ENCODE measurements at regions not wholly inside any gene's neighbourhood (a gene's known extent, or its start where the extent isn't known, plus 50 kb on each side); places are given as distances from the start of the nearest gene placed in this dataset.

GRCh38 chr9:71472400-71472799 is 295.9 kb downstream of the CEMIP2 start:
- Histone ChIP-seq H3K9me3 (no peaks in the 10 kb centered on the region), H3K4me1 (no peaks in the 10 kb centered on the region), H3K27me3 (no peaks in the 10 kb centered on the region), H3K36me3 (ENCODE audit: low read depth, missing control alignments) (no peaks in the 10 kb centered on the region), H3K27ac (peak overlapping the region; percentile 44 to 46), H3K4me3 (no peak overlapping the region)
- WGBS, 2 donors = 37 to 42% methylated on average over 3 of the region's 3 CpGs
- DNase-seq = peak; percentile 54
- intact Hi-C loops (cut with DNase I; ENCODE audit: low total_unique reads) = no loop called here
- no peak for TF ChIP-seq POLR2A (IDR thresholded peaks at IDR 0.05)
- TF ChIP-seq, protein P1, sequence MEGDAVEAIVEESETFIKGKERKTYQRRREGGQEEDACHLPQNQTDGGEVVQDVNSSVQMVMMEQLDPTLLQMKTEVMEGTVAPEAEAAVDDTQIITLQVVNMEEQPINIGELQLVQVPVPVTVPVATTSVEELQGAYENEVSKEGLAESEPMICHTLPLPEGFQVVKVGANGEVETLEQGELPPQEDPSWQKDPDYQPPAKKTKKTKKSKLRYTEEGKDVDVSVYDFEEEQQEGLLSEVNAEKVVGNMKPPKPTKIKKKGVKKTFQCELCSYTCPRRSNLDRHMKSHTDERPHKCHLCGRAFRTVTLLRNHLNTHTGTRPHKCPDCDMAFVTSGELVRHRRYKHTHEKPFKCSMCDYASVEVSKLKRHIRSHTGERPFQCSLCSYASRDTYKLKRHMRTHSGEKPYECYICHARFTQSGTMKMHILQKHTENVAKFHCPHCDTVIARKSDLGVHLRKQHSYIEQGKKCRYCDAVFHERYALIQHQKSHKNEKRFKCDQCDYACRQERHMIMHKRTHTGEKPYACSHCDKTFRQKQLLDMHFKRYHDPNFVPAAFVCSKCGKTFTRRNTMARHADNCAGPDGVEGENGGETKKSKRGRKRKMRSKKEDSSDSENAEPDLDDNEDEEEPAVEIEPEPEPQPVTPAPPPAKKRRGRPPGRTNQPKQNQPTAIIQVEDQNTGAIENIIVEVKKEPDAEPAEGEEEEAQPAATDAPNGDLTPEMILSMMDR (IDR thresholded peaks at IDR 0.05) = no peak

- TF ChIP-seq, protein P1 (IDR thresholded peaks at IDR 0.05) = no peak
- TF ChIP-seq POLR2A (IDR thresholded peaks at IDR 0.05) = no peak
- H3K9me3 ChIP-seq = no peaks in the 10 kb centered on the region
- no peak overlapping the region for H3K27ac ChIP-seq
- H3K27me3 ChIP-seq = no peaks in the 10 kb centered on the region
- intact Hi-C loops (cut with DNase I; ENCODE audit: low total_unique reads) = no loop called here
- H3K4me3 ChIP-seq = no peak overlapping the region
- DNase-seq = no peak
- H3K36me3 ChIP-seq (ENCODE audit: low read depth, missing control alignments) = no peaks in the 10 kb centered on the region
- WGBS, 2 donors = 66 to 73% methylated on average over 4 of the region's 4 CpGs
- H3K4me1 ChIP-seq = no peaks in the 10 kb centered on the region
Observed at GRCh38 chr9:71465392-71465791, 302.9 kb downstream of the CEMIP2 start.

DNA sequence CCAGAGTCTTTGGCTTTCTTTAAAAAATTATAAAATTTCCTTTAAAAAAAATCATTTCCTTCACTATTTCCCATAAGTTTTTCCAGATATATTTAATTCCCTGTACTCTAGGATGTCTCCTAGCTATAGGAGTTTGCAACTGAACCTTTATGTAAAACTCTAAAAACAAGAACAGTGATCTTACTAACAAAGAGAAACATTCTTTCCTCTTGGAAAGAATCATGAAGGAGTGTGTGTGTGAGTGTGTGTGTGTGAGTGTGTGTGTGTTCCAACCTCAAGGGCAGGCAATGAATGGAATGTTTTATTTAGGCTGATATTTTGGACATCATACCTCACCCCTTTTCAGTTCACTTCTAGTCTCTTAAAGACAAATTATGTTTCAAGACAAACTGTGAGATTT is 309.2 kb downstream of the CEMIP2 start:
- TF ChIP-seq POLR2A (IDR thresholded peaks at IDR 0.05) = no peak
- TF ChIP-seq, protein P1 (IDR thresholded peaks at IDR 0.05) = no peak
- Histone ChIP-seq H3K27ac (no peak overlapping the region), H3K27me3 (no peaks in the 10 kb centered on the region), H3K9me3 (no peaks in the 10 kb centered on the region), H3K36me3 (ENCODE audit: low read depth, missing control alignments) (no peaks in the 10 kb centered on the region), H3K4me1 (no peaks in the 10 kb centered on the region), H3K4me3 (no peak overlapping the region)
- no peak for DNase-seq
- intact Hi-C loops (cut with DNase I; ENCODE audit: low total_unique reads) = no loop called here

GRCh38 chr9:71446473-71447411 is 321.6 kb downstream of the CEMIP2 start:
- no peak for TF ChIP-seq POLR2A (IDR thresholded peaks at IDR 0.05)
- TF ChIP-seq, protein P1 (IDR thresholded peaks at IDR 0.05) = peak; percentile 6 to 35 (median 27)
- peak; percentile 73 for DNase-seq
- WGBS, 2 donors = 0 to 2% methylated on average over 41 to 71 of the region's 73 CpGs
- Histone ChIP-seq H3K4me3 (peak overlapping the region; percentile 38 to 65), H3K9me3 (no peaks in the 10 kb centered on the region), H3K4me1 (no peaks in the 10 kb centered on the region), H3K36me3 (ENCODE audit: low read depth, missing control alignments) (no peaks in the 10 kb centered on the region), H3K27ac (no peak overlapping the region), H3K27me3 (no peaks in the 10 kb centered on the region)
- intact Hi-C loops (cut with DNase I; ENCODE audit: low total_unique reads) = no loop called here

DNA sequence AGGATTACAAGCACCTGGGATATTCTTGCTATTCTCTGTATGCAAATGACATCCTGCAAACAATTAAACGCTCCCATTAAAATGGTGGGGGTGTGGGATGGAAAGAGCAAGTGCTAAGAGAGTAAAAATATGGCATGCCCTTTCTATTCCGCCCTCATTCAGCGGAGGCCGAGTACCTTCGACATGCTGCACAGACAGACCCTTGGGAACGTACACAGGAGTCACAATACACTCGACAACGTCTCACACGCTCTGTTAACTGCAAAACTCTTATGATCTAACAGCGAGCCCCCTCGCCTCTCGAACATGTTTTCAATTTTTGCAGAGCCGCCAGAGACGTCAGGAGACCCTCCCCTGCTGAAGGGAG is 322.2 kb downstream of the CEMIP2 start:
- intact Hi-C loops (cut with DNase I; ENCODE audit: low total_unique reads) = no loop called here
- TF ChIP-seq, protein P1 (IDR thresholded peaks at IDR 0.05) = no peak
- TF ChIP-seq POLR2A (IDR thresholded peaks at IDR 0.05) = no peak
- no peak overlapping the region for H3K27ac ChIP-seq
- H3K36me3 ChIP-seq (ENCODE audit: low read depth, missing control alignments) = no peaks in the 10 kb centered on the region
- H3K4me3 ChIP-seq = peak overlapping the region; percentile 38 to 65
- H3K4me1 ChIP-seq = no peaks in the 10 kb centered on the region
- no peak for DNase-seq
- no peaks in the 10 kb centered on the region for H3K9me3 ChIP-seq
- WGBS, 2 donors = 24 to 27% methylated on average over 14 of the region's 14 CpGs
- H3K27me3 ChIP-seq = no peaks in the 10 kb centered on the region

All from testis (tissue), 2 donors.